Limb (tissue), 2 donors: ENCODE measurements at regions not wholly inside any gene's neighbourhood (a gene's known extent, or its start where the extent isn't known, plus 50 kb on each side); places are given as distances from the start of the nearest gene placed in this dataset.

Experiments used
- DNase-seq, 2 donors: peaks; one replicate each; pipeline ENCODE4 v3.0.0-alpha.2; 2016; ENCODE audit errors: extremely low spot score in 2 of 2

DNA sequence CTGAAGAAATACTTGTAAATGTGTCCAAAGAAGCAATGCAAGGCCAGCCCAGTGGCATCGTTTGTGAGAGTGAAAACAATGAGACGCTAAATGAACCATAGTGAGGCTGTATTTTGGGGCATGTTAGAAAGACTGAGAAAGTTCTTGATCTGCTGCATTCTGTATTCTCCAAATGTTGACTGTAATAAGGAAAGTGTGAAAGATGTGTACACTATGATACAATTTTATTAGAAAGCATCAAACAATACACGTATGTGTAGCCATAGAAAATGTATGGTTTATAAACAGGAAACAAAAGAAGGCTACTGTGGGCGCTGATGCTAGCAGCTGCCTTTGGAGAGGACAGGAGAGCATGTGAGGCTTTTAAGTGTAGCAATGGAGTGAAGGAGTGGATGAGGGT, 233.5 kb upstream of the E2F8 start:
- no peak for DNase-seq

GRCh38 chr11:19472679-19473078, 231.9 kb upstream of the E2F8 start:
- DNase-seq, result no peak

DNA sequence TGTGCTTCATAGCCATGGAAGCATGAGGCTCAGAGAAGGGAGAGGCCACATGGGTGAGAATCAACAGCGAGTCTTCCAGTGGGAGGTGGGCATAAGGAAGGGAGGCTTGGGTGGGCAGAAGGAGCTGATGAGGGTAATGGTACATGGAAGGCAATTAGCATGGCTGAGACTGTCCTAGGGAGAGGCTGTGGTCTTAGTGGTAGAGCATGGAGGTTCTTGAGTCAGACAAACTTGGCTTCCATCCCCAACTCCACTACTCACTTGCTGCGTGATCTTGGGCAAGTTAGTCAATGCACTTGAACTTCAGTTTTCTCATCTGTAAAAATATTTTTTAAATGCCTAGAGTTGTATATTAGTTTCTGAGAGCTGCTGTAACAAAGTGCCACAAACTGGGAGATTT, 227.2 kb upstream of the E2F8 start:
- no peak for DNase-seq

GRCh38 chr11:19466314-19466713, 225.6 kb upstream of the E2F8 start:
- DNase-seq, result no peak

DNA sequence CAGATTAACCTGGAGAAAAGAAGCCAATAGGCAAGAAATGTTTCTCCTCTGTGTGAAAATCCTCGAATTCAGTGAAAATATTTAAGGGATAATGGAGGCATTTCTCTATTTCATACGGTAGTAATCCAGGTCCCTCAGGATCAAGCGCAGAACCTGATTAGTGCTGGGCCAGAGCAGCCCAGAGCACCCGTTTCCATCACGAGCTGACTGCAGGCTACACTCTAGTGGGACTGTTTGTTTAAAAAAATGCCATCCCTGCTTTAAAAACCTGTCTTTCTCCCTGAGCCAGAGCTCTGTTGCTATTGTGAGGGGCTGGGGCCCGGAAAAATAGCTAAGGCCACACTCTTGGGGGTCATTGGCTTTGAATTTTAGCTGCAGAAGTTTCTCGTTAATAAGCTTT, 223.2 kb upstream of the E2F8 start:
- no peak for DNase-seq

GRCh38 chr11:19460718-19461405, 220.1 kb upstream of the E2F8 start:
- peak; percentile 24 to 71 for DNase-seq

DNA sequence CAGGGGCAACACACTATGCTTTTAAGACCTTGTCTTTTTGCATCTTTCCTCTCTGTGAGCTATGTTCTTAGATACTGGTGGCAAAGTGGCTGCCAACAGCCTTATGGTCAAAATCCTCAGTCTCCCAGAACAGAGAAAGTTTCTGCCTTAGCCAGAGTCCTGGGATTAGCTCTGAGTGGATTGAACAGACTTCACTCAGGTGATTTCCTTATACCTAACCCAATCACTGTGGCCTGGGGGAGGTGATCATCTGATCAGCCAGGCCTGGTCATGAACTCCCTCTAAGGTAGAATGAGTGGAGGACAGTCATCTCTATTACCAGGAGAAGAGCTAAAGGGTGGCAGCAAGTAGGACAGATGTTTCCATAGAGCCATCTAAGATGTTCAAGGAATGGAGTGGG, 218.5 kb upstream of the E2F8 start:
- no peak for DNase-seq

DNA sequence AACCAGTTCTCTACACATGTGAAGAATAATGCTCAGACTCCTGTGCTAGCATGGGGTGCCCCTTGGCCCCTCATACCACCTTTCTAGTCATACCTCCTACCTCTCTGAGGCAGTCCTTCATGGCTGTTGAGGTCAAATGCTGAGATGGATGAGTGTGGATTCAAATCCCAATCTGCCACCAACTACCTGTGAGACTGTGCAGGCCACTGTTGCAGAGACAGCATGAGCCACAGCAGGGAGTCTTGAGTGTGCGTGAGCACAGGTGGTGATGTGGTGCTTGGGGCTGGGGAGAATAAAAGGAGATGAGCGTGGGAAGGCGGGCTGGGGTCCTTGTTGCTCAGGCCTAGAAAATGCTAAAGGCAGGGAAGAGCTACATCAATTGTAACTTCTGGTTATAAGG, 218.0 kb upstream of the E2F8 start:
- no peak for DNase-seq

DNA sequence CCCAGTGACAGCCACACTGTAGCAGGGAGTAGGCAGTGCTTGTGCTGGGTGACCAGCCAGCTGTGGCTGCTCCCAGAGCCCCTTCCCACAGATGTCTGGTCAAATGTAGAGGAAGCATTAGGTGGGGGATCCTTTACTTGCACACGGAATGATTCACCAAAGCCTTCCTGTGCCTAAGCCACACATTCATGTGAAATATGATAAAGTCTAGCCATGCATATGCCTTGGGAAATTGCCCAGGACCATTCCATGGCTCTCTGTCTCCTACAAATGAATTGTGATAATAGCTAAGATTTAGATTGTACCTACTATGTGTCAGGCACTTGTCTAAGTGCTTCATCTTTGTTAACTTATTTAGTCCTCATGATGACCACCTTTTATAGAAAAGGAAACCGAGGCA, 217.5 kb upstream of the E2F8 start:
- no peak for DNase-seq

GRCh38 chr11:19455731-19456130, 215.0 kb upstream of the E2F8 start:
- DNase-seq, result no peak

GRCh38 chr11:19453651-19454257, 213.0 kb upstream of the E2F8 start:
- no peak for DNase-seq

DNA sequence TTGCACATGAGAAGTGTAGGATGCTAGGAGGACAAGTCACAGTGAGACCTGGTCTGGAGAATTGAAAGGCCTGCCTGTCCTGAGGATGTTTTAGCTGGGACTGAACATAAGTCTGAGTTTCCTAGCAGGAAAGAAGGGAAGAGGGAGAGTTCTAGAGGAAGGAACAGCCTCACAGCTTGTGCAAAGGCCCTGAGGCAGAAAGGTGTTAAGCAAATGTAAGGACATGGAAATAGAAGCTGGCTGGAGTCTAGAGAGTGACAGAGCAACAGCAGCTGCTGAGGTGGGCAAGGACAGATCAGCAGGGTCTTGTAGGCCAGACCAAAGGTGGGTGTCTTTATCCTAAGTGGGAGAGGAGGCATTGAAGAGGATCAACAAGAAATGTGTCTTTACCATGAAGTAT, 210.9 kb upstream of the E2F8 start:
- no peak for DNase-seq

GRCh38 chr11:19450282-19450681, 209.5 kb upstream of the E2F8 start:
- DNase-seq, result no peak

DNA sequence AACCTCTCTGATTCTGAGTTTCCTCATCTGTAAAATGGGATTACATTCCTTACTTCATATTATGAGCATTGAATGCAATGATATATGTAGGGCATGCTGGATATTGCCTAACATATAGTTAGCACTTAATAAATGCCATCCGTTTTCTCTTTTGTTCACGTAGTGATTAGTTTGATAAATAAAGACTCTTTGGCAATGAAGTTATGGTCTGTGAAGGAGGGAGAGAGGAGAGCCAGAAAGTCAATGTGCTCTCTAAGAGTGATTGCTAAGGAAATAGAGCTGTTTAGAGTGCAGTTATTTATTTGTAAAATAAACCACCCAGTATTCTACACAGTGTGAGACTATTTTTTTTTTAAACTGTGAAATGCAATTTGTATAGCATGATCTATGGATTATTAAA, 207.9 kb upstream of the E2F8 start:
- DNase-seq, result no peak

GRCh38 chr11:19447150-19447566, 206.4 kb upstream of the E2F8 start:
- no peak for DNase-seq

DNA sequence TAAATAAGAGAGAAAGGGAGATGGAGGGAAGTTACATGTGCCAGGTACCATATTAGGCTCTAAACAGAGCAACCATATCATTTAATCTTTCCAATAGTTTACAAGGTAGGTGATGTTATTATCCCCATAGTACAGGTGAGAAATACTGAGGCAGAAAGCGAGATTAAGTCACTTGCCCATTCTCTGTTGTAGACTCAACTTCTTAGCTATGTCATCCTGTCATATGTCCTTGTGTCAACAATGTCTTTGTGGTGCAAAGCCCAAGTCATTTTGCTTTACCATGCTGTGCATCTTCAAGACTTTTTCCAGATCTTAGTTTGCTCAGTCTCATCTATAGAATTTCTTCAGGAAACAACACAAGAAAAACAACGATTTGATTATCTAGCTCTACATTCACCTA, 205.0 kb upstream of the E2F8 start:
- no peak for DNase-seq

DNA sequence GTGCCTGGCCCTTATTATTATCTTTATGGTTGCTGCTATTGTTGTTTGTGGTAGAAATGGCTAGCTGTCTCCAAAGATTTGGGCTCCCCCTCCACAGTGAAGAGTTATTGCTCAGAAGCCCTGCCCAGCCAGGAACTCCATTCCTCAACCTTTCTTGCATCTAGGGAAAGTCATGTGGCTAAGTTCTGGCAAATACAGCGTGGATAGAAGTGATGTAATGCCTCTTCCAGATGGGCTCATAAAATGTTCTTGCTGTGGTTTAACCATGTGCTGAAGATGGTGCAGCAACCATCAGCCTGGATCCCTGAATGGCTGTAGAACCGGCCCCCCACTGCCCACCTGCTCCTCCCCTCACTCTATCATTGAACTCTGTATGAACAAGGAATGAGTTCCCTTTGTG, 203.5 kb upstream of the E2F8 start:
- no peak for DNase-seq

GRCh38 chr11:19442554-19442910, 201.8 kb upstream of the E2F8 start:
- no peak for DNase-seq

DNA sequence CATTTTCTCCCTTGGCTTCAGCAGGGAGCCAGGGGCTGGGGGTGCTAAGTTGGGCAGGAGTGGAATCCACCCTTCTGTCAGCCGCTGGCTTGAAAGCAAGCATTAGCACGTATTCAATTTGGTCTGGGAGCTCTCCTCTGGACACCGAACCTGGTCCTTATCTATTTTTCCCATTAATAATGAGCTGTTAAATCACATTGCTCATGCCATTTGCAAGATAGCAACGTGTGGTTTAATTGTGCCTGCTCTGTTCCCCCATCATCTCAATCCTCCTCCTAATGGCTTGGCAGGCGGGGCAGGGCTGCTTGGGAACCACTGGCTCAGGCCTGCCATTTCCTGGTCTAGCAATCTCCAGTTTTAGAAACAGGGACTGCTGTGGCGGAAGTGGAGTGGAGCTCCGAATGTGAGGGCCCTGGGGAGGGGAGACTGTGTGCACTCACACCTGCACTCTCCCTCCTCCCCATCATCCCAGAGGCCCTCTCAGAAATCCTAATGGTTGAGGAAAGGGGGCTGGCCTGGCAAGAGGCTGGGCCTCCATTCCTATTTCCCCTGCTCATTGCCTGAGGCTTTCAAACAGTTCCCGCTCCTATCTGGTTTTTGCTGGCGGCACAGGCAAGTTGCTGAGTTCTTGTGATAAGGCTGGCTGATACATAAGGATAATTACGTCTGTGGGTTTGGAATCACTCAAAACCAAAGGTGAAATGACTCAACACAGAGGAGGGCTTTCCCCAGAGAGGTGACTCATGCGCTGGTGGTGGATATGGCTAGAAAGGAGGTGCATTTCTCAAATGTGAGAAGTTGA, 201.2 kb upstream of the E2F8 start:
- no peak for DNase-seq

- no peak for DNase-seq
Measured at GRCh38 chr11:19441288-19441687, 200.5 kb upstream of the E2F8 start.

DNA sequence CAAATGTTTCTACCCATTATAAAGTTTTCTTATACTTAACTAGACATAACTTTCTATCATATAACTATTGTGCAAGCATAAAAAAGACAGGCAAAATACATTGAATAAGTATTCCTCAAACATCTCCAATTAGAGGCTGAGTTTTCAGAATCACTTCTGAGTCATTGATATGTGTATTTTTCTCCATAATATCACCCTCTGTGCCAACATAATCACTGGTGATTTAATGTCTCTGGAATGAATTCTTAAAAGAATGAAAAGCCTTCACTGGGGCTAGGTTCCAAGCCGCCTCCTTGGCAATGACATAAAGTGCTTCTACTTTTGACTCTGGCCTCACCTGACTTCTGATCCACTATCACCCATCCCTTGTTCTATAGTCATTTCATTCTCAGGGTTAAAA, 197.0 kb upstream of the E2F8 start:
- DNase-seq, result no peak

GRCh38 chr11:19436932-19437331, 196.2 kb upstream of the E2F8 start:
- DNase-seq, result no peak
